ENCODE measurements at regions not wholly inside any gene's neighbourhood (a gene's known extent, or its start where the extent isn't known, plus 50 kb on each side); places are given as distances from the start of the nearest gene placed in this dataset.
"Not testable (repeated sequence)": the region's sequence is repeated elsewhere in the genome, so short reads cannot be mapped to it uniquely, and the experiment has no call there.

DNA sequence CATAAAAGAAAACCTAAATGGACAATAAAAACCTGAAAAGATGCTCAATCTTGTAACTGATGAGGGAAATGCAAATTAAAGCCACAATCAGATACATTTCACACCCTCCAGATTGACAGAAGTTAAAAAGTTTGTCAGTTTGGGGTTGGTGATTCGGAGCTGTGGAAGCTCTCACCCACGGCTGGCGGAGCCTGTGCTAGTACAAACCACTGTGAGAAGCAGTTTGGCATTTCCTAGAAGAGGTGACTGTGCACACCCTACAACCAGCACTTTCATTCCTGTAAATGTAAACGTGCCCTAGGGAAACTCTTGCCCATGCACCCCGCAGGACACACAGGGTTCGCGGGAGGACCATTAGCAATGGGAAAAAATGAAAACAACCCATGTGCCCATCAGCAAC lies 114.1 kb downstream of the BMS1 start:
- no peak for ATAC-seq (ENCODE audit: low read depth)

DNA sequence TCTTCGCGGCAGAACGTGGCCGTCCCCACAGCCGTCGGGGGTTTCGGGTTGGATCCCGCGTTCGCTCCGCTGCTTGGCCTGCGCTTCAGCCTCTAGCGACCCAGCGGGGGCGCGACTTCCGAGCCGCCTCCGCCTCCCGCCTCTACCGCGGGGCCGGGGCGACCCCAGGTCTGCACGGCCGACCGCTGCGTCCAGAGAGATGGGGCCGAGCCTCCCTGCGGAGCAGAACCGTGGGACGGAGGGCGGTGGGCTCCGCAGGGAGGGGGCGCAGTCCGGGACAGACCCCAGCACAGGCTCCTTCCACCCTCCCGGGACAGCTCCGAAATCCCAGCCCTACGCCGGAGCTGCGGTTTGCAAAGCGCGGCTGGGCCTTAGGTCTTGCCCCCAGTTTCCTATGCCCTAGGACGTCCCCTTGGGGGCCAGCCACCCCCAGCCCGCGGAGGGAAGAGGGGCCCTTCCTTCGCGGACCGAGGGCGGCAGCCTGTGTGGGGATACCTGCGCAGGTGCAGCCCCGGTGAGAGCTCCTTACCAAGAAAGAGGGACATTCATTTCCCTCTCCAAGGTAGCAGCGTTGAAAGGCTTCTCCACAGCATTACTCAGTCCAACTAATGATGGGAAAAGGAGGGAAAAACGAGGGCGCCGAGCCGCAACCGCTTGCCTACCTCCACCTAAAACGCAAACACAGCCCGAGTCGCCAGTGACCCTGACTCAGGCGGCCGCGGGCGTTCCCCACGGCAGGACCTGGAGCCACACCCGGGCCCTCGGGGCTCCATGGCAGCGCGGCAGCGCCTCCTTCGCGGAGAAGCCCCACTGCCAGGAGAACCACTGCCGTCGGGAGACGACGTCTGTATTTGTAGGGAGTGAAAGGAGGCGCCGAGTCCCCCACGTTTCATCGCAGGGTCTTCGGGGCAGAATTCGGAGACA lies 115.7 kb downstream of the BMS1 start:
- TF ChIP-seq, protein P1, sequence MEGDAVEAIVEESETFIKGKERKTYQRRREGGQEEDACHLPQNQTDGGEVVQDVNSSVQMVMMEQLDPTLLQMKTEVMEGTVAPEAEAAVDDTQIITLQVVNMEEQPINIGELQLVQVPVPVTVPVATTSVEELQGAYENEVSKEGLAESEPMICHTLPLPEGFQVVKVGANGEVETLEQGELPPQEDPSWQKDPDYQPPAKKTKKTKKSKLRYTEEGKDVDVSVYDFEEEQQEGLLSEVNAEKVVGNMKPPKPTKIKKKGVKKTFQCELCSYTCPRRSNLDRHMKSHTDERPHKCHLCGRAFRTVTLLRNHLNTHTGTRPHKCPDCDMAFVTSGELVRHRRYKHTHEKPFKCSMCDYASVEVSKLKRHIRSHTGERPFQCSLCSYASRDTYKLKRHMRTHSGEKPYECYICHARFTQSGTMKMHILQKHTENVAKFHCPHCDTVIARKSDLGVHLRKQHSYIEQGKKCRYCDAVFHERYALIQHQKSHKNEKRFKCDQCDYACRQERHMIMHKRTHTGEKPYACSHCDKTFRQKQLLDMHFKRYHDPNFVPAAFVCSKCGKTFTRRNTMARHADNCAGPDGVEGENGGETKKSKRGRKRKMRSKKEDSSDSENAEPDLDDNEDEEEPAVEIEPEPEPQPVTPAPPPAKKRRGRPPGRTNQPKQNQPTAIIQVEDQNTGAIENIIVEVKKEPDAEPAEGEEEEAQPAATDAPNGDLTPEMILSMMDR (IDR thresholded peaks at IDR 0.05; ENCODE audit: poor library complexity, severe bottlenecking) = no peak
- Histone ChIP-seq H3K36me3 (ENCODE audit: low read depth) (no peaks in the 10 kb centered on the region), H3K4me1 (ENCODE audit: insufficient read depth, poor library complexity, severe bottlenecking) (no peaks in the 10 kb centered on the region), H3K4me3 (ENCODE audit: severe bottlenecking) (no peak overlapping the region), H3K9me3 (ENCODE audit: severe bottlenecking) (no peaks in the 10 kb centered on the region), H3K27me3 (ENCODE audit: insufficient read depth, poor library complexity, severe bottlenecking) (peaks cover 31% of the 10 kb centered on the region), H3K27ac (ENCODE audit: poor library complexity, severe bottlenecking) (no peak overlapping the region)
- DNase-seq (ENCODE audit: low spot score) (no peak), ATAC-seq (ENCODE audit: low read depth) (peak; percentile 64)

More for the DNA sequence above, 114.1 kb downstream of the BMS1 start:
- H3K36me3 ChIP-seq (ENCODE audit: low read depth) = no peaks in the 10 kb centered on the region
- H3K27ac ChIP-seq (ENCODE audit: poor library complexity, severe bottlenecking) = no peak overlapping the region
- H3K4me1 ChIP-seq (ENCODE audit: insufficient read depth, poor library complexity, severe bottlenecking) = no peaks in the 10 kb centered on the region
- no peak overlapping the region for H3K4me3 ChIP-seq (ENCODE audit: severe bottlenecking)
- DNase-seq (ENCODE audit: low spot score) = no peak
- peaks cover 31% of the 10 kb centered on the region for H3K27me3 ChIP-seq (ENCODE audit: insufficient read depth, poor library complexity, severe bottlenecking)
- TF ChIP-seq, protein P1 (IDR thresholded peaks at IDR 0.05; ENCODE audit: poor library complexity, severe bottlenecking) = no peak
- no peaks in the 10 kb centered on the region for H3K9me3 ChIP-seq (ENCODE audit: severe bottlenecking)

DNA sequence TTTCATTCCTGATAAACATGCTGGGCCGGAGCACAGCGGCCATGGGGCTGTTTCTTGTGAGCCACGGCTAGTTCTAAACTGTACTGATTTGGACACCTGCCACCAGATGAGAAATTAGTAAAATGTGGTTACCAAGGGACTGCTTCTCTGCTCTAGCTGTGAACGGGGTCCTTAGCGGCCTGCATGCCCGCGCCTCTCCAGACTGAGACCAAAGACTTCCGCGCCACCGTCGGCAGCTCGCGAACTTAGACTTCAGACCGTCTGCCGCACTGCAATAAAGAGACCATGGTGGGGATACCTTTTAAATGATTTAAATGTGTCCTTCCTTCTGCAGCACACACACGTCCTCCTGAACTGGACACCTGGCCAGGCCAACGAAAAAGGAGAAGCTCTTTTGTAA lies 116.4 kb downstream of the BMS1 start:
- H3K9me3 ChIP-seq (ENCODE audit: severe bottlenecking) = no peaks in the 10 kb centered on the region
- no peak overlapping the region for H3K4me3 ChIP-seq (ENCODE audit: severe bottlenecking)
- H3K4me1 ChIP-seq (ENCODE audit: insufficient read depth, poor library complexity, severe bottlenecking) = no peaks in the 10 kb centered on the region
- peaks cover 31% of the 10 kb centered on the region for H3K27me3 ChIP-seq (ENCODE audit: insufficient read depth, poor library complexity, severe bottlenecking)
- no peak overlapping the region for H3K27ac ChIP-seq (ENCODE audit: poor library complexity, severe bottlenecking)
- ATAC-seq (ENCODE audit: low read depth) (no peak), DNase-seq (ENCODE audit: low spot score) (no peak)
- H3K36me3 ChIP-seq (ENCODE audit: low read depth) = no peaks in the 10 kb centered on the region
- TF ChIP-seq, protein P1 (IDR thresholded peaks at IDR 0.05; ENCODE audit: poor library complexity, severe bottlenecking) = no peak

DNA sequence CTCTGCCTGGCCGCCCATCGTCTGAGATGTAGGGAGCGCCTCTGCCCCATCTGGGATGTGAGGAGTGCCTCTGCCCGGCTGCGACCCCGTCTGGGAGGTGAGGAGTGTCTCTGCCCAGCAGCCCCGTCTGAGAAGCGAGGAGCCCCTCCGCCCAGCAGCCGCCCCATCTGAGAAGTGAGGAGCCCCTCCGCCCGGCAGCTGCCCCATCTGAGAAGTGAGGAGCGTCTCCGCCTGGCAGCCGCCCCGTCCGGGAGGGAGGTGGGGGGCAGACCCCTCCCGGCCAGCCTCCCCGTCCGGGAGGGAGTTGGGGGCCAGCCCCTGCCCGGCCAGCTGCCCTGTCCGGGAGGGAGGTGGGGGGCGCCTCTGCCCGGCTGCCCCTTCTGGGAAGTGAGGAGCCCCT lies 117.8 kb downstream of the BMS1 start:
- H3K36me3 ChIP-seq (ENCODE audit: low read depth); H3K4me3 ChIP-seq (ENCODE audit: severe bottlenecking); H3K27ac ChIP-seq (ENCODE audit: poor library complexity, severe bottlenecking); DNase-seq (ENCODE audit: low spot score); ATAC-seq (ENCODE audit: low read depth); H3K9me3 ChIP-seq (ENCODE audit: severe bottlenecking); H3K4me1 ChIP-seq (ENCODE audit: insufficient read depth, poor library complexity, severe bottlenecking): not testable (repeated sequence)
- peaks cover 31% of the 10 kb centered on the region for H3K27me3 ChIP-seq (ENCODE audit: insufficient read depth, poor library complexity, severe bottlenecking)

DNA sequence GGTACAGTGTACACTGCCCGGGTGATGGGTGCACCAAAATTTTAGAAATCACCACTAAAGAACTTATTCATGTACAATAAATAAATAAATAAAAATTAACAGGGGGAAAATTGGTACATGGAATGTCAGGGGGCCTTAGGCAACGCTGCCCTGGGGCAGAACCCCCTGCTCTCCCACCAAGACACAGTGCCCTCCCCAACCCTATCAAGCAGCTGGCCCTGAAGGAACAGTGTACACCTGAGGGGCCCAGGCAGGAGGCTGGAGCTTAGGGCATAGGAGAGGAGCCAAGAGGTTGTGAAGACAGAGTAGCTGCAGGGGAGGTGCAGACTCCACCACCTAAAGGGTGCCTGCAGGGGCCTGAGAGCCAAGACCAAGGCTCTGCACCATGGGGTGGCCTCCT lies 128.8 kb downstream of the BMS1 start:
- TF ChIP-seq, protein P1 (IDR thresholded peaks at IDR 0.05; ENCODE audit: poor library complexity, severe bottlenecking) = no peak
- DNase-seq (ENCODE audit: low spot score) = no peak
- no peak for ATAC-seq (ENCODE audit: low read depth)
- H3K4me1 ChIP-seq (ENCODE audit: insufficient read depth, poor library complexity, severe bottlenecking) = no peaks in the 10 kb centered on the region
- H3K36me3 ChIP-seq (ENCODE audit: low read depth) = no peaks in the 10 kb centered on the region
- H3K9me3 ChIP-seq (ENCODE audit: severe bottlenecking) = no peaks in the 10 kb centered on the region
- H3K27me3 ChIP-seq (ENCODE audit: insufficient read depth, poor library complexity, severe bottlenecking) = no peaks in the 10 kb centered on the region
- no peak overlapping the region for H3K27ac ChIP-seq (ENCODE audit: poor library complexity, severe bottlenecking)
- H3K4me3 ChIP-seq (ENCODE audit: severe bottlenecking) = no peak overlapping the region

Measured in RWPE2 (cell line).